GM23338 (cell line): ENCODE measurements at regions not wholly inside any gene's neighbourhood (a gene's known extent, or its start where the extent isn't known, plus 50 kb on each side); places are given as distances from the start of the nearest gene placed in this dataset.
A peak's percentile ranks its signal among the peaks of the same experiment; 100 is the strongest.

Source experiments
- EZH2 ChIP-seq: fragments of 200-600 bp; sonication (generic); IDR thresholded peaks from one replicate; pipeline ENCODE4 v1.8.0; 2017; ENCODE audit warnings: antibody characterized with exemption, mild to moderate bottlenecking, low read depth; ENCODE audit not compliant: unreplicated experiment
- EZH2phosphoT487 ChIP-seq: fragments of 200-600 bp; sonication (generic); IDR thresholded peaks from one replicate; pipeline ENCODE4 v1.8.1; 2018; ENCODE audit warnings: antibody characterized with exemption; ENCODE audit not compliant: unreplicated experiment
- POLR2AphosphoS5 ChIP-seq: IDR thresholded peaks from 2 replicates; pipeline ENCODE4 v1.6.1; 2016; ENCODE audit warnings: antibody characterized with exemption, low read depth
- ZNF114 ChIP-seq: fragments of 250-450 bp; sonication (Bioruptor Pico); IDR thresholded peaks from 2 replicates; pipeline ENCODE4 v1.5.0; 2020; ENCODE audit warnings: mild to moderate bottlenecking, moderate library complexity
- TF ChIP-seq, protein P1 (sequence below), 2 experiments: fragments of 200-600 bp in 1 of 2; sonication (generic) in 1 of 2; conservative IDR thresholded peaks; 2 replicates each; pipeline versions ENCODE4 v1.5.1 to v1.6.1; 2016 to 2017; ENCODE audit warnings: antibody characterized with exemption in 2 of 2, low read depth in 2 of 2, mild to moderate bottlenecking in 2 of 2, moderate library complexity in 1 of 2
- TF ChIP-seq, protein P2 (sequence below): IDR thresholded peaks from one replicate; pipeline ENCODE4 v1.6.1; 2018; ENCODE audit warnings: antibody characterized with exemption; ENCODE audit not compliant: unreplicated experiment
- TF ChIP-seq, protein P3 (sequence below): IDR thresholded peaks from 2 replicates; pipeline ENCODE4 v1.6.1; 2016; ENCODE audit warnings: antibody characterized with exemption

DNA sequence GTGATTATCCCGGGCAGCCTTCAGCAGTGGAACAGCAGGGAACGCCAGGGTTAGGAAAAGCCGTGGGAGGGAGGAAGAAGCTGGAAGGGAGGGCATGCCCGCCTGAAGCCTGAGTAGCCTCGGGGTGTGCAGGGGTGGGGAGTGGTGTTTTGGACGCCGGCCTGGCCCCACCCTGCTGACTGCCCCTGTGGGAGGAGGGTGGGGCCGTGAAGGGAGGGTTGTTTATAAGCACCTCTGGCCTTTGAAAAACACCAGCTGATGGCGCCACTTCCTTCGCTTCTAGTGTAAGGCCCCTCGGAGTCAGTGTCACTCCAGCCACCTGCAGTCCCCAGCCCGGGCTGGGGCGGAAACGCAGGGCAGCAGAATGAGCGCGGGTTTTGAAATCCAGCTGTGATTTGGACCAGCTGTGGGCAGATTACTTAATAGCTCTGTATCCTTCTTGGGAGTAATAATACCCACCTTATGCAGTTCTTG, 52.8 kb upstream of the BMP6 start:
- TF ChIP-seq EZH2phosphoT487, result no peak
- TF ChIP-seq, protein P1, sequence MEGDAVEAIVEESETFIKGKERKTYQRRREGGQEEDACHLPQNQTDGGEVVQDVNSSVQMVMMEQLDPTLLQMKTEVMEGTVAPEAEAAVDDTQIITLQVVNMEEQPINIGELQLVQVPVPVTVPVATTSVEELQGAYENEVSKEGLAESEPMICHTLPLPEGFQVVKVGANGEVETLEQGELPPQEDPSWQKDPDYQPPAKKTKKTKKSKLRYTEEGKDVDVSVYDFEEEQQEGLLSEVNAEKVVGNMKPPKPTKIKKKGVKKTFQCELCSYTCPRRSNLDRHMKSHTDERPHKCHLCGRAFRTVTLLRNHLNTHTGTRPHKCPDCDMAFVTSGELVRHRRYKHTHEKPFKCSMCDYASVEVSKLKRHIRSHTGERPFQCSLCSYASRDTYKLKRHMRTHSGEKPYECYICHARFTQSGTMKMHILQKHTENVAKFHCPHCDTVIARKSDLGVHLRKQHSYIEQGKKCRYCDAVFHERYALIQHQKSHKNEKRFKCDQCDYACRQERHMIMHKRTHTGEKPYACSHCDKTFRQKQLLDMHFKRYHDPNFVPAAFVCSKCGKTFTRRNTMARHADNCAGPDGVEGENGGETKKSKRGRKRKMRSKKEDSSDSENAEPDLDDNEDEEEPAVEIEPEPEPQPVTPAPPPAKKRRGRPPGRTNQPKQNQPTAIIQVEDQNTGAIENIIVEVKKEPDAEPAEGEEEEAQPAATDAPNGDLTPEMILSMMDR (conservative IDR thresholded peaks at IDR 0.05; ENCODE audit: low read depth in 2 of 2), result peak; percentile 44 to 77
- no peak for TF ChIP-seq ZNF114 (CRISPR knock-in tag)
- TF ChIP-seq, protein P2, sequence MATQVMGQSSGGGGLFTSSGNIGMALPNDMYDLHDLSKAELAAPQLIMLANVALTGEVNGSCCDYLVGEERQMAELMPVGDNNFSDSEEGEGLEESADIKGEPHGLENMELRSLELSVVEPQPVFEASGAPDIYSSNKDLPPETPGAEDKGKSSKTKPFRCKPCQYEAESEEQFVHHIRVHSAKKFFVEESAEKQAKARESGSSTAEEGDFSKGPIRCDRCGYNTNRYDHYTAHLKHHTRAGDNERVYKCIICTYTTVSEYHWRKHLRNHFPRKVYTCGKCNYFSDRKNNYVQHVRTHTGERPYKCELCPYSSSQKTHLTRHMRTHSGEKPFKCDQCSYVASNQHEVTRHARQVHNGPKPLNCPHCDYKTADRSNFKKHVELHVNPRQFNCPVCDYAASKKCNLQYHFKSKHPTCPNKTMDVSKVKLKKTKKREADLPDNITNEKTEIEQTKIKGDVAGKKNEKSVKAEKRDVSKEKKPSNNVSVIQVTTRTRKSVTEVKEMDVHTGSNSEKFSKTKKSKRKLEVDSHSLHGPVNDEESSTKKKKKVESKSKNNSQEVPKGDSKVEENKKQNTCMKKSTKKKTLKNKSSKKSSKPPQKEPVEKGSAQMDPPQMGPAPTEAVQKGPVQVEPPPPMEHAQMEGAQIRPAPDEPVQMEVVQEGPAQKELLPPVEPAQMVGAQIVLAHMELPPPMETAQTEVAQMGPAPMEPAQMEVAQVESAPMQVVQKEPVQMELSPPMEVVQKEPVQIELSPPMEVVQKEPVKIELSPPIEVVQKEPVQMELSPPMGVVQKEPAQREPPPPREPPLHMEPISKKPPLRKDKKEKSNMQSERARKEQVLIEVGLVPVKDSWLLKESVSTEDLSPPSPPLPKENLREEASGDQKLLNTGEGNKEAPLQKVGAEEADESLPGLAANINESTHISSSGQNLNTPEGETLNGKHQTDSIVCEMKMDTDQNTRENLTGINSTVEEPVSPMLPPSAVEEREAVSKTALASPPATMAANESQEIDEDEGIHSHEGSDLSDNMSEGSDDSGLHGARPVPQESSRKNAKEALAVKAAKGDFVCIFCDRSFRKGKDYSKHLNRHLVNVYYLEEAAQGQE, result no peak
- TF ChIP-seq, protein P3, sequence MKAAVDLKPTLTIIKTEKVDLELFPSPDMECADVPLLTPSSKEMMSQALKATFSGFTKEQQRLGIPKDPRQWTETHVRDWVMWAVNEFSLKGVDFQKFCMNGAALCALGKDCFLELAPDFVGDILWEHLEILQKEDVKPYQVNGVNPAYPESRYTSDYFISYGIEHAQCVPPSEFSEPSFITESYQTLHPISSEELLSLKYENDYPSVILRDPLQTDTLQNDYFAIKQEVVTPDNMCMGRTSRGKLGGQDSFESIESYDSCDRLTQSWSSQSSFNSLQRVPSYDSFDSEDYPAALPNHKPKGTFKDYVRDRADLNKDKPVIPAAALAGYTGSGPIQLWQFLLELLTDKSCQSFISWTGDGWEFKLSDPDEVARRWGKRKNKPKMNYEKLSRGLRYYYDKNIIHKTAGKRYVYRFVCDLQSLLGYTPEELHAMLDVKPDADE, result 0 out of 2 replicates have a peak, but pooled peaks have one; percentile 14
- TF ChIP-seq POLR2AphosphoS5, result no peak
- no peak for TF ChIP-seq EZH2
